ENCODE measurements at regions not wholly inside any gene's neighbourhood (a gene's known extent, or its start where the extent isn't known, plus 50 kb on each side); places are given as distances from the start of the nearest gene placed in this dataset.

GRCh38 chr1:216793303-216793702 lies 70.1 kb upstream of the ESRRG start:
- TF ChIP-seq POLR2AphosphoS5 (IDR thresholded peaks at IDR 0.05; ENCODE audit: low read depth, low read length): no peak
- TF ChIP-seq REST (IDR thresholded peaks at IDR 0.05; ENCODE audit: insufficient read depth in 1 of 2, low read depth in 2 of 2, low read length in 2 of 2): no peak
- TF ChIP-seq TAF1 (IDR thresholded peaks at IDR 0.05; ENCODE audit: borderline replicate concordance, insufficient read depth, low read length): no peak
- no peak for TF ChIP-seq FOXP2 (optimal IDR thresholded peaks at IDR 0.05; ENCODE audit: borderline replicate concordance, extremely low read depth, extremely low read length, insufficient read depth)
- TF ChIP-seq SIN3A (IDR thresholded peaks at IDR 0.05; ENCODE audit: borderline replicate concordance, insufficient read depth, low read length): no peak

- TF ChIP-seq POLR2AphosphoS5 (IDR thresholded peaks at IDR 0.05; ENCODE audit: low read depth, low read length): no peak
- TF ChIP-seq TAF1 (IDR thresholded peaks at IDR 0.05; ENCODE audit: borderline replicate concordance, insufficient read depth, low read length): no peak
- TF ChIP-seq FOXP2 (optimal IDR thresholded peaks at IDR 0.05; ENCODE audit: borderline replicate concordance, extremely low read depth, extremely low read length, insufficient read depth): no peak
- TF ChIP-seq SIN3A (IDR thresholded peaks at IDR 0.05; ENCODE audit: borderline replicate concordance, insufficient read depth, low read length): no peak
- TF ChIP-seq REST (IDR thresholded peaks at IDR 0.05; ENCODE audit: insufficient read depth in 1 of 2, low read depth in 2 of 2, low read length in 2 of 2): no peak
Measured at GRCh38 chr1:216788671-216789070, 65.4 kb upstream of the ESRRG start.

- TF ChIP-seq REST (IDR thresholded peaks at IDR 0.05; ENCODE audit: insufficient read depth in 1 of 2, low read depth in 2 of 2, low read length in 2 of 2): no peak
- no peak for TF ChIP-seq SIN3A (IDR thresholded peaks at IDR 0.05; ENCODE audit: borderline replicate concordance, insufficient read depth, low read length)
- TF ChIP-seq TAF1 (IDR thresholded peaks at IDR 0.05; ENCODE audit: borderline replicate concordance, insufficient read depth, low read length): no peak
- TF ChIP-seq FOXP2 (optimal IDR thresholded peaks at IDR 0.05; ENCODE audit: borderline replicate concordance, extremely low read depth, extremely low read length, insufficient read depth): no peak
- TF ChIP-seq POLR2AphosphoS5 (IDR thresholded peaks at IDR 0.05; ENCODE audit: low read depth, low read length): no peak
Measured at GRCh38 chr1:216785737-216786136, 62.5 kb upstream of the ESRRG start.

- no peak for TF ChIP-seq TAF1 (IDR thresholded peaks at IDR 0.05; ENCODE audit: borderline replicate concordance, insufficient read depth, low read length)
- no peak for TF ChIP-seq SIN3A (IDR thresholded peaks at IDR 0.05; ENCODE audit: borderline replicate concordance, insufficient read depth, low read length)
- no peak for TF ChIP-seq POLR2AphosphoS5 (IDR thresholded peaks at IDR 0.05; ENCODE audit: low read depth, low read length)
- no peak for TF ChIP-seq FOXP2 (optimal IDR thresholded peaks at IDR 0.05; ENCODE audit: borderline replicate concordance, extremely low read depth, extremely low read length, insufficient read depth)
- no peak for TF ChIP-seq REST (IDR thresholded peaks at IDR 0.05; ENCODE audit: insufficient read depth in 1 of 2, low read depth in 2 of 2, low read length in 2 of 2)
Measured at GRCh38 chr1:216785221-216785620, 62.0 kb upstream of the ESRRG start.

- TF ChIP-seq SIN3A (IDR thresholded peaks at IDR 0.05; ENCODE audit: borderline replicate concordance, insufficient read depth, low read length): no peak
- TF ChIP-seq FOXP2 (optimal IDR thresholded peaks at IDR 0.05; ENCODE audit: borderline replicate concordance, extremely low read depth, extremely low read length, insufficient read depth): no peak
- no peak for TF ChIP-seq REST (IDR thresholded peaks at IDR 0.05; ENCODE audit: insufficient read depth in 1 of 2, low read depth in 2 of 2, low read length in 2 of 2)
- TF ChIP-seq TAF1 (IDR thresholded peaks at IDR 0.05; ENCODE audit: borderline replicate concordance, insufficient read depth, low read length): no peak
- TF ChIP-seq POLR2AphosphoS5 (IDR thresholded peaks at IDR 0.05; ENCODE audit: low read depth, low read length): no peak
Measured at GRCh38 chr1:216779686-216780085, 56.5 kb upstream of the ESRRG start.

Measured in PFSK-1 (cell line).